Caco-2 (cell line): ENCODE measurements at regions not wholly inside any gene's neighbourhood (a gene's known extent, or its start where the extent isn't known, plus 50 kb on each side); places are given as distances from the start of the nearest gene placed in this dataset.

Experiments
- BruUV-seq: library from RNA; stranded (reverse); fragments of 400-500 nt; replicated peaks from 2 replicates; lab custom pipeline; 2021; lab: Mats Ljungman, UMichigan
- CTCF ChIA-PET: fragments of 300-600 bp; sonication (Branson Sonifier 250); formaldehyde crosslinking; loops from one replicate; lab custom pipeline; 2022; ENCODE audit warnings: antibody characterized with exemption; lab: Charles Lee
- POLR2A ChIA-PET: fragments of 300-600 bp; sonication (Branson Sonifier 250); formaldehyde crosslinking; loops from one replicate; lab custom pipeline; 2022; ENCODE audit warnings: antibody characterized with exemption; lab: Charles Lee
- DNase-seq, 2 experiments: peaks; one replicate each; pipeline versions ENCODE4 v3.0.0 to v3.0.0-alpha.2; 2020 to 2022
- H3K27me3 ChIP-seq: replicated peaks from 2 replicates; pipeline ENCODE4 v1.6.0; 2011; ENCODE audit warnings: low read length; ENCODE audit not compliant: control insufficient read depth, insufficient read depth
- H3K36me3 ChIP-seq: 2 replicates; pipeline ENCODE4 v1.5.1; 2011; ENCODE audit warnings: low read length; ENCODE audit not compliant: control insufficient read depth, insufficient read depth
- H3K4me1 ChIP-seq: fragments of 250-450 bp; sonication (Bioruptor Pico); 2 replicates; pipeline ENCODE4 v1.5.1; 2020; ENCODE audit warnings: mild to moderate bottlenecking
- H3K4me3 ChIP-seq: 2 replicates; pipeline ENCODE4 v1.5.1; 2011; ENCODE audit warnings: low read depth, mild to moderate bottlenecking, control low read depth, low read length
- H3K9me3 ChIP-seq: fragments of 250-450 bp; sonication (Bioruptor Pico); 2 replicates; pipeline ENCODE4 v1.5.1; 2020; ENCODE audit warnings: mild to moderate bottlenecking, moderate library complexity
- H3K27ac Mint-ChIP-seq: one replicate; pipeline ENCODE4 v1.8.0; 2022; ENCODE audit warnings: mixed read lengths; ENCODE audit not compliant: unreplicated experiment
- H3K27me3 Mint-ChIP-seq: one replicate; pipeline ENCODE4 v1.8.0; 2022; ENCODE audit warnings: mixed read lengths; ENCODE audit not compliant: insufficient read depth, unreplicated experiment
- H3K36me3 Mint-ChIP-seq: one replicate; pipeline ENCODE4 v1.8.0; 2022; ENCODE audit warnings: mild to moderate bottlenecking, mixed read lengths; ENCODE audit not compliant: insufficient read depth, unreplicated experiment
- H3K4me1 Mint-ChIP-seq: one replicate; pipeline ENCODE4 v1.8.0; 2022; ENCODE audit warnings: low read depth, mixed read lengths; ENCODE audit not compliant: unreplicated experiment
- H3K4me3 Mint-ChIP-seq: one replicate; pipeline ENCODE4 v1.8.0; 2022; ENCODE audit warnings: mild to moderate bottlenecking, moderate library complexity, mixed read lengths; ENCODE audit not compliant: unreplicated experiment
- H3K9me3 Mint-ChIP-seq: one replicate; pipeline ENCODE4 v1.8.0; 2022; ENCODE audit warnings: mixed read lengths; ENCODE audit not compliant: unreplicated experiment
- CTCF ChIP-seq, 2 experiments: fragments of 200-600 bp in 1 of 2; IDR thresholded peaks; 1 replicate in 1 of 2; 2 replicates in 1 of 2; pipeline versions ENCODE4 v1.5.1 to v1.8.0; 2011 to 2022; ENCODE audit warnings: antibody characterized with exemption in 1 of 2, control low read depth in 1 of 2, inconsistent platforms in 1 of 2, low read depth in 1 of 2, low read length in 1 of 2, mild to moderate bottlenecking in 1 of 2, moderate library complexity in 1 of 2; ENCODE audit not compliant: insufficient read depth in 1 of 2, severe bottlenecking in 1 of 2, unreplicated experiment in 1 of 2
- intact Hi-C: fragments of 100-400 bp; cut with micrococcal nuclease; formaldehyde crosslinking; loops from one replicate; pipeline ENCODE4 v1.10.0; 2022; ENCODE audit not compliant: unreplicated experiment

GRCh38 chr5:33049842-33050241 is 338.7 kb downstream of the NPR3 start:
- Mint-ChIP-seq H3K27me3 (peaks cover 2% of the 10 kb centered on the region), H3K4me1 (no peaks in the 10 kb centered on the region), H3K27ac (no peak overlapping the region), H3K36me3 (no peaks in the 10 kb centered on the region), H3K4me3 (no peak overlapping the region), H3K9me3 (no peaks in the 10 kb centered on the region)
- intact Hi-C loops = no loop called here
- no peak for TF ChIP-seq CTCF (IDR thresholded peaks at IDR 0.05; ENCODE audit: insufficient read depth in 1 of 2, low read depth in 1 of 2, low read length in 1 of 2, severe bottlenecking in 1 of 2, unreplicated experiment in 1 of 2)
- Histone ChIP-seq H3K9me3 (peaks cover 9% of the 10 kb centered on the region; the same call in 1 of the 2 replicates), H3K4me3 (no peak overlapping the region), H3K27me3 (no peaks in the 10 kb centered on the region), H3K36me3 (no peaks in the 10 kb centered on the region), H3K4me1 (no peaks in the 10 kb centered on the region)
- DNase-seq = no peak
- no TSS peak for BruUV-seq
- ChIA-PET CTCF (no interaction called here), POLR2A (no interaction called here)

- Mint-ChIP-seq H3K27ac (no peak overlapping the region), H3K9me3 (peaks cover 9% of the 10 kb centered on the region), H3K4me3 (no peak overlapping the region), H3K4me1 (no peaks in the 10 kb centered on the region), H3K36me3 (no peaks in the 10 kb centered on the region), H3K27me3 (no peaks in the 10 kb centered on the region)
- Histone ChIP-seq H3K9me3 (peaks cover 4% of the 10 kb centered on the region; the same call in 1 of the 2 replicates), H3K36me3 (no peaks in the 10 kb centered on the region), H3K27me3 (no peaks in the 10 kb centered on the region), H3K4me3 (no peak overlapping the region), H3K4me1 (no peaks in the 10 kb centered on the region)
- ChIA-PET CTCF (no interaction called here), POLR2A (no interaction called here)
- TF ChIP-seq CTCF (IDR thresholded peaks at IDR 0.05; ENCODE audit: insufficient read depth in 1 of 2, low read depth in 1 of 2, low read length in 1 of 2, severe bottlenecking in 1 of 2, unreplicated experiment in 1 of 2) = no peak
- intact Hi-C loops = no loop called here
- BruUV-seq = no TSS peak
- no peak for DNase-seq
Observed at GRCh38 chr5:33059081-33059480, 348.0 kb downstream of the NPR3 start.

- Mint-ChIP-seq H3K27ac (no peak overlapping the region), H3K27me3 (no peaks in the 10 kb centered on the region), H3K36me3 (no peaks in the 10 kb centered on the region), H3K4me3 (no peak overlapping the region), H3K9me3 (no peaks in the 10 kb centered on the region), H3K4me1 (no peaks in the 10 kb centered on the region)
- H3K9me3 ChIP-seq = no peaks in the 10 kb centered on the region; the same call in 1 of the 2 replicates
- BruUV-seq = no TSS peak
- H3K4me1 ChIP-seq = no peaks in the 10 kb centered on the region
- H3K36me3 ChIP-seq = no peaks in the 10 kb centered on the region
- H3K27me3 ChIP-seq = no peaks in the 10 kb centered on the region
- DNase-seq = no peak
- no peak overlapping the region for H3K4me3 ChIP-seq
- ChIA-PET CTCF (no interaction called here), POLR2A (no interaction called here)
- no peak for TF ChIP-seq CTCF (IDR thresholded peaks at IDR 0.05; ENCODE audit: insufficient read depth in 1 of 2, low read depth in 1 of 2, low read length in 1 of 2, severe bottlenecking in 1 of 2, unreplicated experiment in 1 of 2)
- intact Hi-C loops = no loop called here
Observed at GRCh38 chr5:33065131-33065530, 354.0 kb downstream of the NPR3 start.
